ENCODE measurements at regions not wholly inside any gene's neighbourhood (a gene's known extent, or its start where the extent isn't known, plus 50 kb on each side); places are given as distances from the start of the nearest gene placed in this dataset.

DNA sequence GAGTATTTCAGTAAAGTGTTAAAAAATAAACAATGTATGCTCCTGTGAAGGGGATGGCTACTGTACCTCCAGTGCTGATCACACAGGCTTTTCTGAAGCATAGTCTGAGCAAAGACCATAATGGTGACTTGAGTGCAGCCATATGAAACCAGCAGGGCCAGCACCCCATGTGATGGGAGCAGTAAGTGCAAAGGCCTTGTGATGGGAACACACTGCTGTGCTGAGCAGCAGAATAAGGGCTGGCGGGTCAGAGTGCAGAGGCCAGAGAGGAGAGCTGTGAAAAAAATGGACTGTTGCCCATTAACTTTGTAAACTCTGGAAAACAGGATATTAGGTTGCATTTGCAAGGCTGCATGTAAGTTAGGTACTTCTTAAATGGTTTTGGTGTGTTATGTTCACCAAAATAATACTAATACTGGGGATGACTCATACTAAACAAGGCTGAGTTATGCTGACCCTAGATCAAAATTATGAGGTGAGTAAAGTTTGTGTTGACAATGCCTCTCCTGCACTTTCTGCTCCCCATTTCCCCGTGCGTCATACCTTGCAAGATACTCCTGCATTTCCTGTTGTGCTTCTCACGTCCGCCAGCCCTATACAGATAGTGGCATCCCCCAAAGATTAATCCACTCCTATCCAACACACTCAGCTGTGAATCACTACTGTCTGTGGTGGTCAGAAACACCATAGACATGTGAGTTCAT lies 67.0 kb upstream of the FAM9A start:
- TF ChIP-seq EZH2 (IDR thresholded peaks at IDR 0.05; ENCODE audit: borderline replicate concordance, low read length), result no peak
- TF ChIP-seq, protein P1, sequence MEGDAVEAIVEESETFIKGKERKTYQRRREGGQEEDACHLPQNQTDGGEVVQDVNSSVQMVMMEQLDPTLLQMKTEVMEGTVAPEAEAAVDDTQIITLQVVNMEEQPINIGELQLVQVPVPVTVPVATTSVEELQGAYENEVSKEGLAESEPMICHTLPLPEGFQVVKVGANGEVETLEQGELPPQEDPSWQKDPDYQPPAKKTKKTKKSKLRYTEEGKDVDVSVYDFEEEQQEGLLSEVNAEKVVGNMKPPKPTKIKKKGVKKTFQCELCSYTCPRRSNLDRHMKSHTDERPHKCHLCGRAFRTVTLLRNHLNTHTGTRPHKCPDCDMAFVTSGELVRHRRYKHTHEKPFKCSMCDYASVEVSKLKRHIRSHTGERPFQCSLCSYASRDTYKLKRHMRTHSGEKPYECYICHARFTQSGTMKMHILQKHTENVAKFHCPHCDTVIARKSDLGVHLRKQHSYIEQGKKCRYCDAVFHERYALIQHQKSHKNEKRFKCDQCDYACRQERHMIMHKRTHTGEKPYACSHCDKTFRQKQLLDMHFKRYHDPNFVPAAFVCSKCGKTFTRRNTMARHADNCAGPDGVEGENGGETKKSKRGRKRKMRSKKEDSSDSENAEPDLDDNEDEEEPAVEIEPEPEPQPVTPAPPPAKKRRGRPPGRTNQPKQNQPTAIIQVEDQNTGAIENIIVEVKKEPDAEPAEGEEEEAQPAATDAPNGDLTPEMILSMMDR (conservative IDR thresholded peaks at IDR 0.05 in 1 of 2, IDR thresholded peaks at IDR 0.05 in 1 of 2; ENCODE audit: extremely low read depth in 1 of 2, insufficient read depth in 1 of 2, low read depth in 1 of 2, low read length in 2 of 2), result no peak
